Progenitor cell of endocrine pancreas (in vitro differentiated cells): ENCODE measurements at regions not wholly inside any gene's neighbourhood (a gene's known extent, or its start where the extent isn't known, plus 50 kb on each side); places are given as distances from the start of the nearest gene placed in this dataset.

Source experiments
- DNase-seq: peaks from one replicate; pipeline ENCODE4 v3.0.0; 2021; ENCODE audit warnings: low spot score; ENCODE audit not compliant: unreplicated experiment
- H3K27ac Mint-ChIP-seq: 2 replicates; pipeline ENCODE4 v1.8.0; 2021; ENCODE audit warnings: mild to moderate bottlenecking, moderate library complexity, mixed read lengths
- H3K27me3 Mint-ChIP-seq: 2 replicates; pipeline ENCODE4 v1.8.0; 2021; ENCODE audit warnings: mixed read lengths
- H3K36me3 Mint-ChIP-seq: 2 replicates; pipeline ENCODE4 v1.8.0; 2022; ENCODE audit warnings: mixed read lengths; ENCODE audit not compliant: insufficient read depth
- H3K4me1 Mint-ChIP-seq: 2 replicates; pipeline ENCODE4 v1.8.0; 2021; ENCODE audit warnings: low read depth, mixed read lengths
- H3K4me3 Mint-ChIP-seq: 2 replicates; pipeline ENCODE4 v1.8.0; 2021; ENCODE audit warnings: low read depth, mild to moderate bottlenecking, moderate library complexity, mixed read lengths
- H3K9me3 Mint-ChIP-seq: 2 replicates; pipeline ENCODE4 v1.8.0; 2021; ENCODE audit warnings: low read depth, mixed read lengths
- TF ChIP-seq, protein P1 (sequence below): fragments of 200-600 bp; sonication (generic); IDR thresholded peaks from one replicate; pipeline ENCODE4 v1.5.0; 2021; ENCODE audit warnings: antibody characterized with exemption, mild to moderate bottlenecking; ENCODE audit not compliant: unreplicated experiment

DNA sequence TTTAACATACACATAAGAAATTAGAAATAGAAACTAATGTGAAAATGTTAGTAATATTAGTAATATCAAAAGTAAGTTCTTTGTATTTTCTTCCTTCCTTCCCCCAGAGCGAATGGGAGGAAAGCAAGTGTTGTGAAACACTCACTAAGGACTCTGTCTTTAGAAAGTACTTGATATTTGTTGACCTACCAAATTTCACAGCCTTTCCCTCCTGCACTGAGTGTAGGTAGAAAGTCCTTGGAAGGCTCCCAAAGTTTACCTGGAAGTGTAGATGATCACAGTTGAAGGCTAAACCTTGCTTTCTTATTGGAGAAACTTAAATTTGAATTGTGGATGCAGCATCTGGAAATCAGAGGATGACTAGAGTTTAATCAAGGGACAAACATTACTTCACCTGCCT is 1459.5 kb upstream of the SPRY2 start:
- no peaks in the 10 kb centered on the region for H3K27me3 Mint-ChIP-seq
- DNase-seq = no peak
- H3K36me3 Mint-ChIP-seq = no peaks in the 10 kb centered on the region
- H3K9me3 Mint-ChIP-seq = no peaks in the 10 kb centered on the region
- no peaks in the 10 kb centered on the region for H3K4me1 Mint-ChIP-seq
- no peak overlapping the region for H3K27ac Mint-ChIP-seq
- TF ChIP-seq, protein P1, sequence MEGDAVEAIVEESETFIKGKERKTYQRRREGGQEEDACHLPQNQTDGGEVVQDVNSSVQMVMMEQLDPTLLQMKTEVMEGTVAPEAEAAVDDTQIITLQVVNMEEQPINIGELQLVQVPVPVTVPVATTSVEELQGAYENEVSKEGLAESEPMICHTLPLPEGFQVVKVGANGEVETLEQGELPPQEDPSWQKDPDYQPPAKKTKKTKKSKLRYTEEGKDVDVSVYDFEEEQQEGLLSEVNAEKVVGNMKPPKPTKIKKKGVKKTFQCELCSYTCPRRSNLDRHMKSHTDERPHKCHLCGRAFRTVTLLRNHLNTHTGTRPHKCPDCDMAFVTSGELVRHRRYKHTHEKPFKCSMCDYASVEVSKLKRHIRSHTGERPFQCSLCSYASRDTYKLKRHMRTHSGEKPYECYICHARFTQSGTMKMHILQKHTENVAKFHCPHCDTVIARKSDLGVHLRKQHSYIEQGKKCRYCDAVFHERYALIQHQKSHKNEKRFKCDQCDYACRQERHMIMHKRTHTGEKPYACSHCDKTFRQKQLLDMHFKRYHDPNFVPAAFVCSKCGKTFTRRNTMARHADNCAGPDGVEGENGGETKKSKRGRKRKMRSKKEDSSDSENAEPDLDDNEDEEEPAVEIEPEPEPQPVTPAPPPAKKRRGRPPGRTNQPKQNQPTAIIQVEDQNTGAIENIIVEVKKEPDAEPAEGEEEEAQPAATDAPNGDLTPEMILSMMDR = no peak
- no peak overlapping the region for H3K4me3 Mint-ChIP-seq

DNA sequence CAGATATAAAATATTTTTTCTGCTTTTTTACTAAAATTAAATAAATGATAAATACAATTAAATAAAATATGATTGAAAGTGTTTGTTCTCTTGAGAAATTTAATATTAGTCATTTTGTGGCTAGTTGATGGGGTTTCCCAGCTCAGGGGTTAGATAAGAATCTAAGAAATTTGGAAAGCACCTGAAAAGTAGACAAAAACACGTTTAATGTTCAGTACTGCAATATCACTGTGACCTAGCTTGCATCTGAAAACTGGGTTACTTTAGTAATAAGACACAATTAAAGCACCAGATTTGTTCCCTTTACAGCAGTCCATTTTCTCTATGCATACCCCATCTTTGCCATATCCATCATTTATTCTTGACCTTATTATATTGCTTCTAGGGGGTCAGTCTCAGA is 1454.8 kb upstream of the SPRY2 start:
- Mint-ChIP-seq H3K4me3 (no peak overlapping the region), H3K27ac (no peak overlapping the region)

DNA sequence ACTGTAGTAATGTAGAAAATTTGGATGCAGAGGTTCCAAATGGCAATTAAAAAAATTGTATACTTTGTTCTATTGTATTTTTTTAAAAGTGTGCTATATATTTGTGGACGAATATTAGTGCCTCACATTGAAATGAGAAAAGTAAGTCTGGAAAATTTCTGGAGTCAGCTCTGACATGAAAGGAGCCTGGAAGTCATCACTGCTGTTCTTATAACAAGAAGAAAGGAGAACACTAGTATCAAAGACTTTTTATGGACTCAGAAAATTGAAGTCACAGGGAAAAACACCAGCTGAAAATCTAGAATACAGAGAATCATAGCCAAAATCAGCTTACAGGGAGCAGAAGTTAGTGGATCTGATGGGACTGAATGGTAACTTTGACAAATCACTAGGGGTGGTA is 1450.7 kb upstream of the SPRY2 start:
- H3K9me3 Mint-ChIP-seq = peaks cover 24% of the 10 kb centered on the region
- DNase-seq = no peak
- TF ChIP-seq, protein P1 = no peak
- no peak overlapping the region for H3K4me3 Mint-ChIP-seq
- no peak overlapping the region for H3K27ac Mint-ChIP-seq
- peaks cover 5% of the 10 kb centered on the region for H3K36me3 Mint-ChIP-seq
- no peaks in the 10 kb centered on the region for H3K4me1 Mint-ChIP-seq
- H3K27me3 Mint-ChIP-seq = no peaks in the 10 kb centered on the region

More for the DNA sequence above, 1454.8 kb upstream of the SPRY2 start:
- Mint-ChIP-seq H3K9me3 (peaks cover 7% of the 10 kb centered on the region), H3K4me1 (no peaks in the 10 kb centered on the region), H3K27me3 (no peaks in the 10 kb centered on the region), H3K36me3 (peaks cover 2% of the 10 kb centered on the region)
- DNase-seq = no peak
- TF ChIP-seq, protein P1 = no peak

DNA sequence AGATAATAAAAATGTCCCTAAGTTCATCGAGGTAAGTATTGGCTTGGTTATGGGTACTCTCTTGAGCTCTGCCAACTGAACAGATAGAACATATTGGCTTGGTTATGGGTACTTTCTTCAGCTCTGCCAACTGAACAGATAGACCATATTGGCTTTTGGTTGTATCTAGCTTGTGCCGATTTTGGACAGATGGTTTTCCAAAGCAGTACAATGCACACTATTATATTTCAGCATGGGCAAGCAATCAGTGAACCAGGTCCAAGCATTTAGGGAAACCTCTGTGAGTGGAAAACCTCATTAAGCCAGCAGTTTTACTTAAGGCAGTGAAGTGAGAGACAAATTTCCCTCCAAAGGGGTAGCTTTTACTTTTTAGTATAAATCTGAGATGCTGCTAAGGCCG is 1440.5 kb upstream of the SPRY2 start:
- TF ChIP-seq, protein P1 = no peak
- Mint-ChIP-seq H3K27ac (no peak overlapping the region), H3K4me3 (no peak overlapping the region), H3K27me3 (no peaks in the 10 kb centered on the region), H3K9me3 (peaks cover 6% of the 10 kb centered on the region), H3K4me1 (peaks cover 10% of the 10 kb centered on the region), H3K36me3 (no peaks in the 10 kb centered on the region)
- no peak for DNase-seq

DNA sequence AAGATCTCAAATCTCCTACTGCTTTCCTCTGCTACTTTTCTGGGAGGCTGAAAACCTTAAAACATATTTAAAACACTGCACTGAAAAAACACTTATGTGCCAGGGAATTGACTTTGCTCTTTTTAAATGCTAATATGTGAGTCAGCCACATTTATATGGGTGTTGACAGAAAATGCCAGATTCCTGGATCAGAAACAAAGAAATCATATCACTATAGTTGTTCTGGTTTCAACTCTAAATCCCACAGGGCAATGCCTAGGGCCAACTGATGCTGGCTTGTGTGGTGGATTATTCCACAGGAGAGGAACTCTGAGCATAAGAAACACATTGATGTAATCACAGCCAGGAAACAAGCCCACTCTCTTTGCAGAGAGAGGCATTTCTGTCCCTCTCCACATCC is 1439.0 kb upstream of the SPRY2 start:
- no peak overlapping the region for H3K27ac Mint-ChIP-seq
- no peaks in the 10 kb centered on the region for H3K9me3 Mint-ChIP-seq
- no peak for DNase-seq
- H3K4me3 Mint-ChIP-seq = no peak overlapping the region
- peaks cover 10% of the 10 kb centered on the region for H3K4me1 Mint-ChIP-seq
- TF ChIP-seq, protein P1 = no peak
- no peaks in the 10 kb centered on the region for H3K27me3 Mint-ChIP-seq
- H3K36me3 Mint-ChIP-seq = no peaks in the 10 kb centered on the region
